CD4-positive, alpha-beta memory T cell (primary cell): ENCODE measurements at regions not wholly inside any gene's neighbourhood (a gene's known extent, or its start where the extent isn't known, plus 50 kb on each side); places are given as distances from the start of the nearest gene placed in this dataset.

Source experiments
- CTCF ChIA-PET: fragments of 350-600 bp; sonication (Branson Sonifier 250); formaldehyde crosslinking; loops from one replicate; lab custom pipeline; 2021; ENCODE audit warnings: inconsistent platforms; ENCODE audit not compliant: partially characterized antibody; lab: Charles Lee
- POLR2A ChIA-PET: fragments of 350-600 bp; sonication (Branson Sonifier 250); formaldehyde crosslinking; loops from one replicate; lab custom pipeline; 2021; ENCODE audit not compliant: partially characterized antibody; lab: Charles Lee
- DNase-seq, 5 donors: peaks; one replicate each; pipeline versions ENCODE4 v3.0.0 to v3.0.0-alpha.2; 2020 to 2022; ENCODE audit warnings: mixed read lengths in 1 of 5
- H3K27ac ChIP-seq: one replicate; pipeline ENCODE4 v1.7.0; 2013; ENCODE audit warnings: low read depth, low read length
- H3K27me3 ChIP-seq: 2 replicates; pipeline ENCODE4 v1.7.0; 2013; ENCODE audit warnings: mild to moderate bottlenecking, low read length, moderate library complexity; ENCODE audit not compliant: insufficient read depth
- H3K36me3 ChIP-seq: 2 replicates; pipeline ENCODE4 v1.7.0; 2013; ENCODE audit warnings: mild to moderate bottlenecking, low read length, moderate library complexity; ENCODE audit not compliant: insufficient read depth
- H3K4me1 ChIP-seq: 2 replicates; pipeline ENCODE4 v1.7.0; 2013; ENCODE audit warnings: mild to moderate bottlenecking, low read length, moderate library complexity; ENCODE audit not compliant: insufficient read depth
- H3K4me3 ChIP-seq, 2 donors: one replicate each; pipeline ENCODE4 v1.7.0; 2013; ENCODE audit warnings: low read length in 2 of 2, mild to moderate bottlenecking in 1 of 2
- H3K9me3 ChIP-seq, 2 donors: one replicate each; pipeline ENCODE4 v1.7.0; 2013; ENCODE audit warnings: low read length in 2 of 2, control low read depth in 1 of 2; ENCODE audit not compliant: control insufficient read depth in 1 of 2
- H3K27ac Mint-ChIP-seq, 7 donors: one replicate each; pipeline ENCODE4 v1.8.0; 2020 to 2021; ENCODE audit warnings: mixed read lengths in 7 of 7, mild to moderate bottlenecking in 6 of 7, inconsistent platforms in 3 of 7, moderate library complexity in 3 of 7
- H3K27me3 Mint-ChIP-seq, 2 donors: one replicate each; pipeline ENCODE4 v1.8.0; 2020 to 2021; ENCODE audit warnings: mixed read lengths in 2 of 2
- H3K36me3 Mint-ChIP-seq, 2 donors: one replicate each; pipeline ENCODE4 v1.8.0; 2020 to 2021; ENCODE audit warnings: mixed read lengths in 2 of 2, inconsistent platforms in 1 of 2, mild to moderate bottlenecking in 1 of 2
- H3K4me1 Mint-ChIP-seq, 4 donors: one replicate each; pipeline ENCODE4 v1.8.0; 2020 to 2021; ENCODE audit warnings: mixed read lengths in 4 of 4, mild to moderate bottlenecking in 1 of 4
- H3K4me3 Mint-ChIP-seq, 8 donors: one replicate each; pipeline ENCODE4 v1.8.0; 2020 to 2021; ENCODE audit warnings: mixed read lengths in 8 of 8, mild to moderate bottlenecking in 7 of 8, moderate library complexity in 6 of 8, inconsistent platforms in 3 of 8
- H3K9me3 Mint-ChIP-seq, 8 donors: one replicate each; pipeline ENCODE4 v1.8.0; 2020 to 2021; ENCODE audit warnings: mixed read lengths in 8 of 8, mild to moderate bottlenecking in 5 of 8, inconsistent platforms in 3 of 8, moderate library complexity in 1 of 8
- intact Hi-C: fragments of 100-400 bp; cut with micrococcal nuclease; formaldehyde crosslinking; loops from one replicate; pipeline ENCODE4 v1.15.1; 2023

DNA sequence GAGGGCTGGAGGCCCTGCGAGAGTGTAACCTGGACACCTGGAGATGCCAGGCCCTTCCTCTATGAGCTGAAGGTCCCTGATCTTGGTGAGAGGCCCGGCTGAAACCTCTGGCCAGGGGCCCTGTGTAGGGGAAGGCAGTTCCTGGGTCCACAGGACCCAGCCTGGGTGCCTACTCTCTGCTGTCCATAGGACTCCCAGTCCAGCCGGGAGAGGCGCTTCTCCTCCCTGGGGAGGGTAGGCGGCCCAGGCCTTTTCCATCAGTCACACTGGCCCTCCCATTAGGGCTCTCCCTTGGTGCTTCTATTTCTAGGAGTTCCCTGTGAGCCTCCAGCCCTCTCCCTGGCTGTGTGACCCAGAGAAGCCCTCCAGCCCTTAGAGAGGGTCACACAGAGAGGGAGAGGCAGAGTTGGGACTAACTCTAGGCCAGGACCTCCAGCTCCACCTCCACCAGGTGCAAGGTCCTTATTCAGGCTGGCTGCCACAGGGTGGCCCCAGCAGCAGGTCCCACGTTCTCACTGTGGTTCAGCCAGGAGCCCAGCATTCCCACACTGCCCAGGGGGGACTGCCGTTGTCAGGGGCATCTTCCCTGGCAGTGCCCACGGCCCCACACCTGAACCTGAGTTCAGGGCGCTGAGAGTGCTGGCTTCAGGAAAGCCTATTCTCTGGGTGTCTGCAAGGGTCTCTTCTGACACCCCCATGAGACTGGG, 146.8 kb downstream of the SMAD6 start:
- CTCF ChIA-PET, result interaction anchor here (1.7 kb wide), 1 partner anchor 243 kb away, joined by 3 read pairs; no protein-coding TSS in a partner anchor
- Mint-ChIP-seq H3K27ac (no peak overlapping the region), H3K4me1 (peaks cover 4 to 8% (median 6%) of the 10 kb centered on the region in 4 donors)

DNA sequence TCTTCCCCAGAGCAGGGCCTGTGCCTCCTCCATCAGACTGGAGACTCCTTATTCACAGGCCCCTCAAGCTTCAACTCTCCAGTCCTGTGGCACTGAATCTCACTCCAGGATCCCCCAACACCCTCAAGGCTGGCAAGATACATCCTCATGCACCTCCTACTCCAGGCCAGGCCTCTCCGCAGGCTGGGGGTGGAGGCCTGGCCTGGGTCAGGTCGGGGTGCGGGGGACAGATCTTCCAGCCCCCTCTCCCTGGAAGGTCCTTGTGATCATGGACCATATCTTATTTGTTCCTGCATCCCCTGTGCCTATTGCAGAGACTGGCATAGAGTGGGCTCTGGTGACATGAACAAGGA, 147.3 kb downstream of the SMAD6 start:
- Mint-ChIP-seq H3K4me3 (no peak overlapping the region), H3K27ac (no peak overlapping the region), H3K4me1 (peaks cover 4 to 8% (median 6%) of the 10 kb centered on the region in 4 donors), H3K27me3 (peaks cover 20 to 21% of the 10 kb centered on the region in 2 donors), H3K9me3 (no peaks in the 10 kb centered on the region), H3K36me3 (no peaks in the 10 kb centered on the region)
- ChIA-PET CTCF (interaction anchor here (1.1 to 3.4 kb wide), 2 partner anchors 51 to 243 kb away, joined by 3 to 65 read pairs; no protein-coding TSS in a partner anchor), POLR2A (no interaction called here)
- H3K36me3 ChIP-seq, result no peaks in the 10 kb centered on the region
- no peak overlapping the region for H3K27ac ChIP-seq
- H3K4me1 ChIP-seq, result peaks cover 7% of the 10 kb centered on the region
- no peaks in the 10 kb centered on the region for H3K27me3 ChIP-seq
- no peak for DNase-seq
- H3K9me3 ChIP-seq, result no peaks in the 10 kb centered on the region
- intact Hi-C loops, result no loop called here
- no peak overlapping the region for H3K4me3 ChIP-seq

More for the DNA sequence above, 146.8 kb downstream of the SMAD6 start:
- Histone ChIP-seq H3K27ac (no peak overlapping the region), H3K9me3 (no peaks in the 10 kb centered on the region), H3K36me3 (no peaks in the 10 kb centered on the region), H3K4me1 (peaks cover 7% of the 10 kb centered on the region), H3K4me3 (no peak overlapping the region), H3K27me3 (no peaks in the 10 kb centered on the region)
- intact Hi-C loops, result no loop called here
- Mint-ChIP-seq H3K36me3 (no peaks in the 10 kb centered on the region), H3K9me3 (no peaks in the 10 kb centered on the region), H3K4me3 (no peak overlapping the region), H3K27me3 (peaks cover 16 to 26% of the 10 kb centered on the region in 2 donors)
- no peak for DNase-seq
- POLR2A ChIA-PET, result no interaction called here

GRCh38 chr15:66849746-66850077, 147.7 kb downstream of the SMAD6 start:
- Mint-ChIP-seq H3K4me3 (no peak overlapping the region), H3K9me3 (no peaks in the 10 kb centered on the region), H3K4me1 (peaks cover 4 to 8% (median 6%) of the 10 kb centered on the region in 4 donors), H3K27me3 (peaks cover 17 to 18% of the 10 kb centered on the region in 2 donors), H3K27ac (no peak overlapping the region), H3K36me3 (no peaks in the 10 kb centered on the region)
- Histone ChIP-seq H3K27me3 (no peaks in the 10 kb centered on the region), H3K4me3 (no peak overlapping the region), H3K4me1 (peaks cover 7% of the 10 kb centered on the region), H3K27ac (no peak overlapping the region), H3K36me3 (no peaks in the 10 kb centered on the region), H3K9me3 (no peaks in the 10 kb centered on the region)
- CTCF ChIA-PET, result interaction anchor here (1.1 to 3.4 kb wide), 2 partner anchors 50 to 244 kb away, joined by 3 to 65 read pairs; no protein-coding TSS in a partner anchor
- no peak for DNase-seq
- POLR2A ChIA-PET, result no interaction called here
- intact Hi-C loops, result no loop called here

DNA sequence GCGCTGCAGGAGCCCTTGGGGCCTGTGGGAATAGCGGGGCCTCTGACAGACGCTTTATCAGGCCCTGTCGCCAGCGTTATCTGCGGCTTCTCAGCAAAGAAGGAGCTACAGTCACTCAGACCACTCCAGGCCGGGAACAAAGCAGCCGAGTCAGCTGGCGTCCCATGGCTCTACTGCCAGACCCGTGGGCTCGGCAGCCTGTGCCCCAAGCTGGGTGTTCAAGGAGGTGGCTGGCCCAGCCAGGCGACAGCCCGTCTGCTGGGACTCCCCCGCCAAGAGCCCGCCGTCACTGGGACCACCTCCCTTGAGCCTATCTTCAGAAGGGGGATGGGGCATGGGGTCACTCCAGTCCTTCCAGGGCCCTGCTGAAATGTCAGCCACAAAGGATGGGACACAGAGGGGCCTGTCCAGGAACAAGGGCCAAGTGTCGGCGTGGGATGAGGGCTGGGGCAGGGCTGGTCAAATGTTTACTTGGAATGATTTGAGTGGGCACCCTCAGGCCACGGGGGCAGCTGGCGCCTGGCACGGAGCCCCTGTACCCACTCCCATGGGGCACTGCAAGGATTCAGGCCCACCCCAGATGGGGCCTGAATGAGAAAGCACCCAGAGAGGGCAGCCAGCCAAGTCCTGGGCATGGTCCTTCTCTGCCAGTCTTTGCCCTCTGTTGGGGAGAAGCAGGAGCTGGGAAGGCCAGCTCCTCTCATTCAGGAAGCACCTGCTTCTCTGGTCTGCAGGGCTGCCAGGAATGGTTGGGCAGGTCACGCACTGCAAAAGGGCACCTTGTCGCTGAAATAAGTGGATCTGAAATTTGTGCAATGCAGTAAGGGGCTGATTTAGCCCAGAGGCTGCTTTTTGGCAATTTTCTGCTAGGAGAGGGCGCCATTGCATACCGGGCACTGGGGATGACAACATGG, 148.3 kb downstream of the SMAD6 start:
- intact Hi-C loops, result no loop called here
- Mint-ChIP-seq H3K9me3 (no peaks in the 10 kb centered on the region), H3K27me3 (peaks cover 15 to 16% of the 10 kb centered on the region in 2 donors), H3K4me1 (peaks cover 4 to 8% (median 6%) of the 10 kb centered on the region in 4 donors), H3K4me3 (no peak overlapping the region), H3K27ac (no peak overlapping the region), H3K36me3 (no peaks in the 10 kb centered on the region)
- Histone ChIP-seq H3K27ac (no peak overlapping the region), H3K36me3 (no peaks in the 10 kb centered on the region), H3K27me3 (no peaks in the 10 kb centered on the region), H3K9me3 (no peaks in the 10 kb centered on the region), H3K4me1 (peaks cover 7% of the 10 kb centered on the region), H3K4me3 (no peak overlapping the region)
- POLR2A ChIA-PET, result no interaction called here
- CTCF ChIA-PET, result interaction anchor here (1.0 to 3.6 kb wide), 11 partner anchors 12 to 244 kb away, joined by 3 to 65 read pairs (median 7); no protein-coding TSS in a partner anchor
- DNase-seq, result no peak

GRCh38 chr15:66850996-66851310, 148.9 kb downstream of the SMAD6 start:
- DNase-seq, result no peak
- Mint-ChIP-seq H3K27me3 (peaks cover 14 to 15% of the 10 kb centered on the region in 2 donors), H3K9me3 (no peaks in the 10 kb centered on the region), H3K4me3 (peak overlapping the region in 6 of 8 donors; percentile 40 to 80 (median 57)), H3K4me1 (peaks cover 4 to 8% (median 6%) of the 10 kb centered on the region in 4 donors), H3K36me3 (no peaks in the 10 kb centered on the region), H3K27ac (no peak overlapping the region)
- Histone ChIP-seq H3K27me3 (no peaks in the 10 kb centered on the region), H3K9me3 (no peaks in the 10 kb centered on the region), H3K4me1 (peaks cover 7% of the 10 kb centered on the region), H3K36me3 (no peaks in the 10 kb centered on the region), H3K27ac (no peak overlapping the region), H3K4me3 (no peak overlapping the region)
- ChIA-PET POLR2A (no interaction called here), CTCF (interaction anchor here (0.8 to 3.6 kb wide), 16 partner anchors 11 to 263 kb away, joined by 3 to 65 read pairs (median 5); no protein-coding TSS in a partner anchor)
- intact Hi-C loops, result loop anchor here (1.0 kb wide), 1 partner anchor 248 kb away; no protein-coding TSS in a partner anchor

DNA sequence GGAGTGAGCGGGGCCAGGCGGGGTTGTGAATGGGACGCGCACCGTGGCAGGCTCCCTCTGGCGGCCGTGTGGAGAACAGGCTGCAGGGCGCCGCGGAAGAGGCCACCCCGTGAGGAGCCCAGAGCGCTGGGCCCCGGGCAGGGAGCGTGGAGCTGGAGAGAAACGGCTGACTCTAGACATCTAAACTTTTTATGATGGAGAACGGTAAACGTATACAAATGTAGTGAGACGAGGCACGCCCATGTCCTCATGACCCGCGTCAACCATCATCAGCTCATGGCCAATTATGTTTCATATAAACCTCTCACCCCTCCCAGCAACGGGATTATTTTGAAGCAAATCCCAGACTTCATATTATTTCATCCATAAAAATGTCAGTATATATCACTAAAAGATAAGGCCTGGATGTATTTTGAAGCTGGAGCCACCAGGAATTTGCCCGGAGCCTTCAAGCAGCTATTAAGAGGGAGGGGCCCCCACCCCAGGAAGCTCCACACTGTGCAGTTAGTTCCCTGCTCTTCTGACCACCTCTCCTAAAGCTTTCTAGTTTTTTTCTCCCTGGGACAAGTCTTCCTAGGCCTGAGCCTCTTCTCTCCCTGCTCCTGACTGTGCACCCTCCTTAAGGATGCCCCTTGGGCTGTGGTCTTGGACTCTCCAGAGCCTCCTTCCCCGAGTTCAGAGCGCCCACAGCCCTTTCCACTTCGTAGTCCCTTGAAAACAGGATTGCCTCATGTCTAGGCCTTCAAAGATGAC, 149.5 kb downstream of the SMAD6 start:
- intact Hi-C loops, result loop anchor here (1.0 kb wide), 1 partner anchor 248 kb away; no protein-coding TSS in a partner anchor
- Mint-ChIP-seq H3K27ac (no peak overlapping the region), H3K4me1 (peaks cover 4 to 8% (median 6%) of the 10 kb centered on the region in 4 donors), H3K36me3 (no peaks in the 10 kb centered on the region), H3K9me3 (no peaks in the 10 kb centered on the region), H3K4me3 (peak overlapping the region in 7 of 8 donors; percentile 49 to 80 (median 63)), H3K27me3 (peaks cover 12 to 13% of the 10 kb centered on the region in 2 donors)
- H3K9me3 ChIP-seq, result no peaks in the 10 kb centered on the region
- peak; percentile 56 to 64 (median 59) for DNase-seq
- H3K4me3 ChIP-seq, result no peak overlapping the region
- H3K27me3 ChIP-seq, result no peaks in the 10 kb centered on the region
- POLR2A ChIA-PET, result interaction anchor here (0.6 kb wide), 1 partner anchor 10 kb away, joined by 3 read pairs; no protein-coding TSS in a partner anchor
- no peak overlapping the region for H3K27ac ChIP-seq
- CTCF ChIA-PET, result interaction anchor here (0.6 to 3.6 kb wide), 25 partner anchors 11 to 1532 kb away, joined by 3 to 65 read pairs (median 4); no protein-coding TSS in a partner anchor
- peaks cover 7% of the 10 kb centered on the region for H3K4me1 ChIP-seq
- H3K36me3 ChIP-seq, result no peaks in the 10 kb centered on the region
